ENCODE measurements at regions not wholly inside any gene's neighbourhood (a gene's known extent, or its start where the extent isn't known, plus 50 kb on each side); places are given as distances from the start of the nearest gene placed in this dataset.
"Not testable (repeated sequence)": the region's sequence is repeated elsewhere in the genome, so short reads cannot be mapped to it uniquely, and the experiment has no call there.

DNA sequence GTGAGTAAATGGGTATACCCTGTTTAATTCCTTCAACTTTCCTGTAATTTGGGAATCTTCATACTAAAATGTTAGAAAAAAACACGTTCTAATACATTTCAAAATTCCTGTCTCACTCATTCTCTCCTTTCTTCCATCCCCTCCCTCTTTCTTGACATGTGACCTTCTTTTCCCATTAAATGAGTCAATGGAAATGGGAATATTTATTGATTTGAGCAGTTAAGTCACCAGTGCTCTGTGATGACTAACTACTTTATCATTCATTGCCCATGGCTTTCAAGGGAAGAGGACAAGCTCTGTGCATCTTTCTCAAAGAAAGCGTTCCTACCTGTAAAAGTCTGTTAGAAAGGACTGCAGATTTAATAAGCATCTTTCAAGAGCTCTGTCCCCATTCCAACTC is 144.4 kb upstream of the MAP3K1 start:
- no peaks in the 10 kb centered on the region for H3K9me3 ChIP-seq
- WGBS, result 97% methylated on average over 2 of the region's 2 CpGs
- intact Hi-C loops (cut with DNase I), result no loop called here
- no peak for TF ChIP-seq POLR2A (IDR thresholded peaks at IDR 0.05)
- TF ChIP-seq, protein P1, sequence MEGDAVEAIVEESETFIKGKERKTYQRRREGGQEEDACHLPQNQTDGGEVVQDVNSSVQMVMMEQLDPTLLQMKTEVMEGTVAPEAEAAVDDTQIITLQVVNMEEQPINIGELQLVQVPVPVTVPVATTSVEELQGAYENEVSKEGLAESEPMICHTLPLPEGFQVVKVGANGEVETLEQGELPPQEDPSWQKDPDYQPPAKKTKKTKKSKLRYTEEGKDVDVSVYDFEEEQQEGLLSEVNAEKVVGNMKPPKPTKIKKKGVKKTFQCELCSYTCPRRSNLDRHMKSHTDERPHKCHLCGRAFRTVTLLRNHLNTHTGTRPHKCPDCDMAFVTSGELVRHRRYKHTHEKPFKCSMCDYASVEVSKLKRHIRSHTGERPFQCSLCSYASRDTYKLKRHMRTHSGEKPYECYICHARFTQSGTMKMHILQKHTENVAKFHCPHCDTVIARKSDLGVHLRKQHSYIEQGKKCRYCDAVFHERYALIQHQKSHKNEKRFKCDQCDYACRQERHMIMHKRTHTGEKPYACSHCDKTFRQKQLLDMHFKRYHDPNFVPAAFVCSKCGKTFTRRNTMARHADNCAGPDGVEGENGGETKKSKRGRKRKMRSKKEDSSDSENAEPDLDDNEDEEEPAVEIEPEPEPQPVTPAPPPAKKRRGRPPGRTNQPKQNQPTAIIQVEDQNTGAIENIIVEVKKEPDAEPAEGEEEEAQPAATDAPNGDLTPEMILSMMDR (IDR thresholded peaks at IDR 0.05), result no peak
- TF ChIP-seq POLR2AphosphoS5 (IDR thresholded peaks at IDR 0.05), result no peak
- no peaks in the 10 kb centered on the region for H3K27me3 ChIP-seq (replicated peaks; ENCODE audit: insufficient read depth)
- H3K27ac ChIP-seq, result no peak overlapping the region
- no peak overlapping the region for H3K4me3 ChIP-seq
- H3K4me1 ChIP-seq (replicated peaks), result no peaks in the 10 kb centered on the region
- H3K36me3 ChIP-seq, result no peaks in the 10 kb centered on the region
- no peak for DNase-seq (ENCODE audit: low spot score)

DNA sequence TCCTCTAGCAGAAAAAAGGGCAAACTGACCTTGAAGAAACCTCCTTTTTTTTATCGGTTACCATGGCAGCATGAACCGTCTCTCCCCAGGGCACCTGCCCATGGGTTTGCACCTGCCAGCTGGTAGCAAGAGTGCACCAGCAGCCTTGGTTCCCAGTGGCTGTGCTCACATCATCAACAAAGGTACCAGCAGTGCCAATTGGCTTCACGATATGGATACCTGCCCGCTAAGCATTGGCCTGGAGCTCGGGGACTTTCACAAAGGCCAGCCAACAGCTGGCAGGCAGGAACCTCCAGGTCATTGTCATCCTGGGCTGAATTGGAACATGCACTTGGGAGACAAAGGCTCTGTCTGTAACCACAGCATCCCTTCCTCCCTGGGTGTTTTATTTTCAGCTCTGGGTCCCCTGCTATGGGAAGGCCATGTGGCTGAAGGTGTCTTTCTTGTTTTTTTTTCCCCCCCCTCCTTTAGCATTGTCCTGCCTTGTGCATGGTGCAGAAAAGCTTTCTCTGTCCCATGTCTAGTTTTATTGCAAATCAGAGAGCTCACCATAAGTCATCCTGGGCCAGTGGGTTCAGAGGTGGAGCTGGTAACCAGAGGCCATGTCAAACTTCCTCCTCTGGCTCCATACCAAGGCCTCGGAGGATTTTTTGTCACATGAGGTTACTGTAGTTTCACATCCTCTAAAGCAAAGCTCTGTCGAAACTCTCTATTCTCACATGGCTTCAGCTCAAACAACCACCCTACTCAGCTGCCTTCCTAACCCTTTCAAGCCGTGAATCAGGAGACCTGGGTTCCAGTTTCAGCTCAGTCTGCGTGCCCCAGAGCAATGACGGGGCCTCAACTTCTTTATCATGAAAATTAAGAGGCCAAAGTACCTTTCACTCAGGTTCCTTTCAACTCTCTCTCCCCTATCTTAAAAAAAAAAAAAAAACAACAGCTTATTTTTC is 145.5 kb upstream of the MAP3K1 start:
- Histone ChIP-seq H3K27me3 (replicated peaks; ENCODE audit: insufficient read depth) (no peaks in the 10 kb centered on the region), H3K4me3 (no peak overlapping the region), H3K27ac (no peak overlapping the region), H3K36me3 (no peaks in the 10 kb centered on the region), H3K9me3 (no peaks in the 10 kb centered on the region), H3K4me1 (replicated peaks) (no peaks in the 10 kb centered on the region)
- intact Hi-C loops (cut with DNase I), result no loop called here
- TF ChIP-seq POLR2AphosphoS5 (IDR thresholded peaks at IDR 0.05), result no peak
- TF ChIP-seq, protein P1 (IDR thresholded peaks at IDR 0.05), result no peak
- TF ChIP-seq POLR2A (IDR thresholded peaks at IDR 0.05), result no peak
- DNase-seq (ENCODE audit: low spot score), result peak; percentile 15
- WGBS, result 51% methylated on average over 10 of the region's 10 CpGs

DNA sequence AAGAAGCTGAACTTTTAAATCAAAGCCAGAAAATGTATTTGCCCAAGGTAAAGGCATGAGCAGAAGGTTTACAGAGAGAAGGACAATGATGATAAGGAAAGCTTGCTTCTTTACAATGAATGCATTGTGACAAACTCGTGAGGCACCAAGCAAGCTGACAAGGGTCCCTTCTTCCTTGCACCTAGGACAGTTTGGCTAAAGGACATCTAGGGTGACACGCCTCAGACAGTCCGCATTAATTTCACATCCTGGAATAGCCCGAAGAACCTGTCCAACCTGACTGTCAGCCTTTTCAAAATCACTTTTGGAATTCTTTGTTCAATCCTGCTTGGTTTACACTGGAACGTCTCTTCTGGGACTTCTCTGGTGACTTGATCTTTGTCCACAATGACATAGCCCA is 146.4 kb upstream of the MAP3K1 start:
- H3K9me3 ChIP-seq, result no peaks in the 10 kb centered on the region
- H3K27me3 ChIP-seq (replicated peaks; ENCODE audit: insufficient read depth), result no peaks in the 10 kb centered on the region
- TF ChIP-seq POLR2AphosphoS5 (IDR thresholded peaks at IDR 0.05) (peak; percentile 31), POLR2A (IDR thresholded peaks at IDR 0.05) (no peak)
- intact Hi-C loops (cut with DNase I), result no loop called here
- no peak overlapping the region for H3K27ac ChIP-seq
- H3K4me3 ChIP-seq, result no peak overlapping the region
- 37% methylated on average over 5 of the region's 5 CpGs for WGBS
- no peaks in the 10 kb centered on the region for H3K4me1 ChIP-seq (replicated peaks)
- no peaks in the 10 kb centered on the region for H3K36me3 ChIP-seq
- peak; percentile 39 for DNase-seq (ENCODE audit: low spot score)

DNA sequence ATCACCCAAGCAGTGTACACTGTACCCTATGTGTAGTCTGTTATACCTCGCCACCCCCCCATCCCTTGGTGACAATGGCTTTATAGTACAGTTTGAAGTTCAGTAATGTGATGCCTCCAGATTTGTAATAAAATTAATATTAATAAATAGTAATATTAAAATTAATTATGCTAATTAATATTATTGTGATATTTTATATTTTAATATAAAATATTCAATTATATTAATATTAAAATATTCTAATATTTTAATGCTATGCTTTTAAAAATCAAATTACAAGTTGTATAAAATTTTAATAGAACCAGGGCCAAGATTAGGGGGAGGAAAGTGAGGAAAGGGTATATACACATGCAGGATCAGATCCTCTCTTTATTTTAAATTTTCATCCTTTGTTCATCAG is 147.7 kb upstream of the MAP3K1 start:
- no peaks in the 10 kb centered on the region for H3K27me3 ChIP-seq (replicated peaks; ENCODE audit: insufficient read depth)
- H3K4me1 ChIP-seq (replicated peaks), result no peaks in the 10 kb centered on the region
- H3K36me3 ChIP-seq, result no peaks in the 10 kb centered on the region
- no peak for DNase-seq (ENCODE audit: low spot score)
- intact Hi-C loops (cut with DNase I), result no loop called here
- no peaks in the 10 kb centered on the region for H3K9me3 ChIP-seq
- TF ChIP-seq, protein P1 (IDR thresholded peaks at IDR 0.05), result no peak
- TF ChIP-seq POLR2AphosphoS5 (IDR thresholded peaks at IDR 0.05) (no peak), POLR2A (IDR thresholded peaks at IDR 0.05) (no peak)
- H3K27ac ChIP-seq, result no peak overlapping the region
- no peak overlapping the region for H3K4me3 ChIP-seq
- WGBS, result 100% methylated on average over 1 of the region's 1 CpG

DNA sequence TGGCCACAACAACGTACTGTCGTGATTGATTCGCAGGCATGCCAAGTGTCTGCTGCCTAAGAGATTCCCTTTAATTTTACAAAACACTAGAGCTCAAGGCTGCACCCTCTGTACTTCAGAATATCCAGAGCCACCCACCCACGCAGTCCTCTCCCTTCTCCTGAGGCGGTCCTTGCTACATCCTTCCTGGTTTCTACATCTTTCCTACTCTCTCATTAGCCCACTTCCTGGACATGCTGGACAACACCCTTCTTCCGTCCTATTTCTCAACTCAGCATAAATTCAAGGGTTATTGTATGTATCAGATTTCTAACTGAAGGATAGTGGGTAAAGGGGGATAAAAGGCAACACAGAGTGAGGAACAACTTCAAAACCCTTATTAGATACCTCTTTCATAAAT is 148.4 kb upstream of the MAP3K1 start:
- Histone ChIP-seq H3K4me3 (no peak overlapping the region), H3K9me3 (no peaks in the 10 kb centered on the region), H3K4me1 (replicated peaks) (no peaks in the 10 kb centered on the region), H3K27me3 (replicated peaks; ENCODE audit: insufficient read depth) (no peaks in the 10 kb centered on the region), H3K36me3 (no peaks in the 10 kb centered on the region), H3K27ac (no peak overlapping the region)
- TF ChIP-seq POLR2AphosphoS5 (IDR thresholded peaks at IDR 0.05), result no peak
- TF ChIP-seq, protein P1 (IDR thresholded peaks at IDR 0.05), result no peak
- no peak for TF ChIP-seq POLR2A (IDR thresholded peaks at IDR 0.05)
- 95% methylated on average over 6 of the region's 6 CpGs for WGBS
- DNase-seq (ENCODE audit: low spot score), result no peak
- intact Hi-C loops (cut with DNase I), result no loop called here

DNA sequence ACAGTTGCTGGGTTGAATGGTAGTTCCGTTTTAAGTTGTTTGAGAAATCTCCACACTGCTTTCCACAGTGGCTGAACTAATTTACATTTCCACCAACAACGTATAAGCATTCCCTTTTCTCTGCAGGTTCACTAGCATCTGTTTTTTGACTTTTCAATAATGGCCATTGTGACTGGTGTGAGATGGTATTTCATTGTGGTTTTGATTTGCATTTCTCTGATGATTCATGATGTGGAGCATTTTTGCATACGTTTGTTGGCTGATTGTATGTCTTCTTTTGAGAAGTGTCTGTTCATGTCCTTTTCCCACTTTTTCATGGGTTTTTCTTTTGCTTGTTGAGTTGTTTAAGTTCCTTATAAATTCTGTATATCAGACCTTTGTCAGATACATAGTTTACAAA is 150.2 kb upstream of the MAP3K1 start:
- DNase-seq (ENCODE audit: low spot score); H3K27ac ChIP-seq; H3K27me3 ChIP-seq (replicated peaks; ENCODE audit: insufficient read depth); H3K4me3 ChIP-seq; H3K36me3 ChIP-seq; H3K4me1 ChIP-seq (replicated peaks); H3K9me3 ChIP-seq; intact Hi-C loops (cut with DNase I): not testable (repeated sequence)
- 84% methylated on average over 3 of the region's 3 CpGs for WGBS

Measured in prostate gland (tissue), 2 donors.